GM23338 (cell line): ENCODE measurements at regions not wholly inside any gene's neighbourhood (a gene's known extent, or its start where the extent isn't known, plus 50 kb on each side); places are given as distances from the start of the nearest gene placed in this dataset.

ENCODE experiments used
- ATAC-seq: fragments of 200-7000 bp; cut with Tn5 transposase; 3 replicates; pipeline ENCODE4 v1.9.1; 2020
- DNase-seq: peaks from one replicate; pipeline ENCODE4 v3.0.0-alpha.2; 2015; ENCODE audit warnings: low spot score
- H2AFZ ChIP-seq: fragments of 200-600 bp; sonication (generic); 2 replicates; pipeline ENCODE4 v1.8.0; 2016; ENCODE audit warnings: antibody characterized with exemption, mild to moderate bottlenecking, moderate library complexity
- H3F3A ChIP-seq: fragments of 200-600 bp; sonication (generic); replicated peaks from 2 replicates; pipeline ENCODE4 v1.8.0; 2017; ENCODE audit warnings: antibody characterized with exemption, mixed run types, low read depth
- H3K27ac ChIP-seq: fragments of 200-600 bp; sonication (generic); 2 replicates; pipeline ENCODE4 v1.6.1; 2016; ENCODE audit warnings: low read depth
- H3K27me3 ChIP-seq: fragments of 200-600 bp; sonication (generic); 2 replicates; pipeline ENCODE4 v1.8.0; 2016; ENCODE audit warnings: mild to moderate bottlenecking, mixed run types, moderate library complexity; ENCODE audit not compliant: insufficient read depth
- H3K36me3 ChIP-seq: fragments of 200-600 bp; sonication (generic); 2 replicates; pipeline ENCODE4 v1.8.0; 2016; ENCODE audit warnings: mild to moderate bottlenecking; ENCODE audit not compliant: insufficient read depth
- H3K4me1 ChIP-seq: fragments of 200-600 bp; sonication (generic); 2 replicates; pipeline ENCODE4 v1.8.0; 2016; ENCODE audit warnings: mild to moderate bottlenecking, moderate library complexity; ENCODE audit not compliant: insufficient read depth
- H3K4me2 ChIP-seq: fragments of 200-600 bp; sonication (generic); 2 replicates; pipeline ENCODE4 v1.7.1; 2017; ENCODE audit warnings: mixed run types
- H3K4me3 ChIP-seq: fragments of 200-600 bp; sonication (generic); 2 replicates; pipeline ENCODE4 v1.6.1; 2016; ENCODE audit warnings: mixed run types
- H3K79me2 ChIP-seq: fragments of 200-600 bp; sonication (generic); replicated peaks from 2 replicates; pipeline ENCODE4 v1.8.0; 2017; ENCODE audit warnings: mild to moderate bottlenecking; ENCODE audit not compliant: insufficient read depth
- H3K9me2 ChIP-seq: fragments of 200-600 bp; sonication (generic); 2 replicates; pipeline ENCODE4 v1.8.0; 2017; ENCODE audit not compliant: insufficient read depth
- H4K20me1 ChIP-seq: fragments of 200-600 bp; sonication (generic); replicated peaks from 2 replicates; pipeline ENCODE4 v1.8.0; 2017; ENCODE audit warnings: mild to moderate bottlenecking; ENCODE audit not compliant: insufficient read depth
- H3K27ac Mint-ChIP-seq: 2 replicates; pipeline ENCODE4 v1.8.0; 2020; ENCODE audit warnings: inconsistent platforms, mild to moderate bottlenecking, moderate library complexity, mixed read lengths
- H3K27me3 Mint-ChIP-seq: 3 replicates; pipeline ENCODE4 v1.8.0; 2022; ENCODE audit warnings: low read depth, mild to moderate bottlenecking, moderate library complexity, mixed read lengths, inconsistent platforms; ENCODE audit not compliant: insufficient read depth, poor library complexity
- H3K36me3 Mint-ChIP-seq: 3 replicates; pipeline ENCODE4 v1.8.0; 2021; ENCODE audit warnings: low read depth, mild to moderate bottlenecking, inconsistent platforms, moderate library complexity, mixed read lengths
- H3K4me1 Mint-ChIP-seq: 3 replicates; pipeline ENCODE4 v1.8.0; 2020; ENCODE audit warnings: mild to moderate bottlenecking, inconsistent platforms, mixed read lengths
- H3K4me3 Mint-ChIP-seq: 3 replicates; pipeline ENCODE4 v1.8.0; 2021; ENCODE audit warnings: moderate library complexity, mild to moderate bottlenecking, inconsistent platforms, mixed read lengths
- H3K9me3 Mint-ChIP-seq: 3 replicates; pipeline ENCODE4 v1.8.0; 2020; ENCODE audit warnings: moderate library complexity, mild to moderate bottlenecking, inconsistent platforms, mixed read lengths
- CREB1 ChIP-seq: fragments of 250-450 bp; sonication (Bioruptor Pico); IDR thresholded peaks from 2 replicates; pipeline ENCODE4 v1.5.0; 2020; ENCODE audit warnings: low read depth, mild to moderate bottlenecking, moderate library complexity
- CTCF ChIP-seq, 2 experiments: fragments of 200-600 bp in 1 of 2; sonication (generic) in 1 of 2; conservative IDR thresholded peaks; 2 replicates each; pipeline versions ENCODE4 v1.5.1 to v1.6.1; 2016 to 2017; ENCODE audit warnings: antibody characterized with exemption in 2 of 2, low read depth in 2 of 2, mild to moderate bottlenecking in 2 of 2, moderate library complexity in 1 of 2
- ETS1 ChIP-seq: IDR thresholded peaks from 2 replicates; pipeline ENCODE4 v1.6.1; 2016; ENCODE audit warnings: antibody characterized with exemption
- EZH2 ChIP-seq: fragments of 200-600 bp; sonication (generic); IDR thresholded peaks from one replicate; pipeline ENCODE4 v1.8.0; 2017; ENCODE audit warnings: antibody characterized with exemption, mild to moderate bottlenecking, low read depth; ENCODE audit not compliant: unreplicated experiment
- EZH2phosphoT487 ChIP-seq: fragments of 200-600 bp; sonication (generic); IDR thresholded peaks from one replicate; pipeline ENCODE4 v1.8.1; 2018; ENCODE audit warnings: antibody characterized with exemption; ENCODE audit not compliant: unreplicated experiment
- JUNB ChIP-seq: IDR thresholded peaks from one replicate; pipeline ENCODE4 v1.6.1; 2016; ENCODE audit warnings: antibody characterized with exemption; ENCODE audit not compliant: unreplicated experiment
- REST ChIP-seq: IDR thresholded peaks from one replicate; pipeline ENCODE4 v1.6.1; 2018; ENCODE audit warnings: antibody characterized with exemption; ENCODE audit not compliant: unreplicated experiment
- STAT1 ChIP-seq: IDR thresholded peaks from one replicate; pipeline ENCODE4 v1.6.1; 2016; ENCODE audit warnings: antibody characterized with exemption; ENCODE audit not compliant: unreplicated experiment
- ZNF331 ChIP-seq: fragments of 250-450 bp; sonication (Bioruptor Pico); IDR thresholded peaks from 2 replicates; pipeline ENCODE4 v1.5.0; 2020; ENCODE audit warnings: low read depth, mild to moderate bottlenecking, moderate library complexity

GRCh38 chr18:77397056-77397455, 147.4 kb downstream of the GALR1 start (continued):
- TF ChIP-seq REST: no peak

GRCh38 chr18:77397617-77398016, 148.0 kb downstream of the GALR1 start:
- H3K4me1 ChIP-seq: no peaks in the 10 kb centered on the region
- H3K9me2 ChIP-seq: no peaks in the 10 kb centered on the region
- H3K27ac ChIP-seq: no peak overlapping the region
- Mint-ChIP-seq H3K9me3 (peaks cover 4% of the 10 kb centered on the region; the same call in 1 of the 3 replicates), H3K4me1 (no peaks in the 10 kb centered on the region), H3K4me3 (no peak overlapping the region), H3K36me3 (no peaks in the 10 kb centered on the region), H3K27me3 (no peaks in the 10 kb centered on the region), H3K27ac (no peak overlapping the region)
- H3K4me3 ChIP-seq: no peak overlapping the region
- DNase-seq (no peak), ATAC-seq (no peak)
- no peak overlapping the region for H3K4me2 ChIP-seq
- no peaks in the 10 kb centered on the region for H4K20me1 ChIP-seq
- no peaks in the 10 kb centered on the region for H3K79me2 ChIP-seq
- no peaks in the 10 kb centered on the region for H3K36me3 ChIP-seq
- H3K27me3 ChIP-seq: no peaks in the 10 kb centered on the region
- H3F3A ChIP-seq: no peaks in the 10 kb centered on the region
- no peak overlapping the region for H2AFZ ChIP-seq
- no peak for TF ChIP-seq ZNF331 (CRISPR knock-in tag)
- TF ChIP-seq CTCF (conservative IDR thresholded peaks at IDR 0.05; ENCODE audit: low read depth in 2 of 2): no peak
- no peak for TF ChIP-seq STAT1
- no peak for TF ChIP-seq ETS1
- no peak for TF ChIP-seq REST
- no peak for TF ChIP-seq EZH2phosphoT487
- TF ChIP-seq CREB1 (CRISPR knock-in tag): no peak
- no peak for TF ChIP-seq JUNB
- TF ChIP-seq EZH2: no peak
